C1 segment of cervical spinal cord (tissue), 14 donors: ENCODE measurements at regions not wholly inside any gene's neighbourhood (a gene's known extent, or its start where the extent isn't known, plus 50 kb on each side); places are given as distances from the start of the nearest gene placed in this dataset.
"Not testable (repeated sequence)": the region's sequence is repeated elsewhere in the genome, so short reads cannot be mapped to it uniquely, and the experiment has no call there.

Source experiments
- DNase-seq, 14 donors: peaks; one replicate each; lab custom pipeline; 2025; lab: John Stamatoyannopoulos, UW

- DNase-seq: no peak
Observed at GRCh38 chr6:2378046-2378657, 132.7 kb upstream of the GMDS start.

DNA sequence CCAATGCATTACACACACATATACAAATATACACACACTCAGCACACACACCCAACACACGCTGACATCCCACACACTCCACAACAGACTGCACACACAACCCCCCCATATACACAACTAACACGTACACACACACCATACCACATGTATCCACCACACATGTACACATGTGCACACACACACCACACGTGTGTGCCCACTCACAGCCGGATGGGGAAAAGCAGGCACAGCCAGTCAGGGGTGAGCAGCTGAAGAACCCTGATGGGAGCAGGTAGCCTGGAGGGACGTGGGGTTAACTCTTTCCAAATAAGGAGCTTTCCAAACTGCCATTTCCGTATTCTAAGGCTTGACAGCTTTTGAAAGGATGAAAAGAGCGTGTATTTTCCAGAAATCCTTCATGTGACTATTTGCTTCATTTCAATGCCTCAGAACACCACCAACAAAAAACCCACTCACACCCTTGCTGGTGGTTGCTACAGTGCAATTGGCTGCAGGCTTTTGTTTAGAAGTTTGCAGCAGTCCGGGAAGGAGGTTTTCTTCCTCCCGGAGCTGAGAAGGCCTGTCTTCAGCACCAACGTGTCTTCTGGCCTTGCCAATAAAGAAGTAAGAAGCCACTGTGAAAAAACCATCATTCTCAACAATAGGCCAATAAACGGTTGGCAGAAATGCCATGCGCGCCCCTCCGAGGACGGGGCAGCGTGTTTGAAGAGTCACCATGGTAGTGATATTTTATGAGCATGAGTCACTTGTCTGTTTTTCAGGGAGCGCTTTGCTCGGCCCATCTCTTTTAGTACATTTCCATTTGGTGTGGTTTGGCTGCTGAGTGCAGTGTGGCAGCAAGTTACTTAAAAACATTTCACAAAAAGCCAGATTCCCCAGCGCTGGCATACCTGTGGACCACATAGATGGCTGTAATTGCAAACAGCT, 131.3 kb upstream of the GMDS start:
- DNase-seq: peak in 5 of 14 donors; percentile 4 to 81 (median 22)

GRCh38 chr6:2375443-2375842, 130.0 kb upstream of the GMDS start:
- no peak for DNase-seq

DNA sequence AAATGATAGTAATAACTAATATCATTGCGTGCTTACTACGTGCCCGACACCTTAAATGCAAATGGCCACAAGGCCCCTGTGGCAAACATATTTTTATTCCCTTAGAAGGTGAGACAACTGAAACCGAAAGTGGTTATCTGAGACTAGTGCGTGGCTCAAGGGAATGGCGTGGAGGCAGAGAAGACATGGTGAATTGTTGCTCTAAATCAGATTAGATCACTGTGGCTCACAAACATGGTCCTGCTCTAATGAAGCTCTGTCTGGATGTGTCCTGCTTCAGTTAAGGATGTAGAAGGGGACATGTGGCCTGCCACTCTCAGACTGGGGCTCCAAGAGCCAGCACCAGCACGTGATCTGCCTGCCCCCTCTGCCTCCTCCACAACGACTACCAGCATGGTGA, 124.2 kb upstream of the GMDS start:
- DNase-seq: no peak

- no peak for DNase-seq
Observed at GRCh38 chr6:2363211-2363610, 117.8 kb upstream of the GMDS start.

DNA sequence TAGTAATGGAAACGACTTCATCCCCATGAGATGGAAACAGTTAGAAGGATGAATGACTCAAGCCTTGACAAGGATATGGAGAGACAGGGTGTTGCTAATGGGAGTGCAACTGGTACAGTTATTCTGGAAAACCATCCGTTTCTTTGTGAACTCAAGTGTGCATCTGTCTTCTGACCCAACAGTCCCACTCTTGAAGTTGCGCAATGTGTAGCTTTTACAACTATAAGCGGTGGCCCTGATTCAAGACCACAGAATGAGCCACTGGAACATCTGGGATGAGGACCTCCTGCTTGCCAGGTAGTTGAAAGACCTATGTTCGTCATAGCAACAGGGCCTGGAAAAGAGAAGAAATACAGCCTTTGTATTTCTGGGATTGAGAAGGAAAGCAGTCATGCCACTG, 115.8 kb upstream of the GMDS start:
- DNase-seq: no peak

DNA sequence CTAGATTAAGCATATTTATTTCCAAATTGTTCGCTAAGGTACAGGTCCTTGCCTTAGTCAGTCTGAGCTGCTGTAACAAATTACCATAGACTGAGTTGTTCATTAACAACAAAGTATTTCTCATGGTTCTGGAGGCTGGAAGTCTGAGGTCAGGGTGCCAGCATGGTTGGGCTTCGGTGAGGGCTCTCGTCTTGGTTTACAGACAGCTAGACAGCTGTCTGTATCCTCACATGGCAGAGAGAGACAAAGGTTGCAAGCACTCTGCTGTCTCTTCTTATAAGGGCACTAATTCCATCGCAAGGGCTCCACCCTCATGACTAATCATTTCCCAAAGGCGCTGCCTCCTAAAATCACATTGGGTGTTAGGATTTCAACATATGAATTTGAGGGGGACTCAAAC, 115.3 kb upstream of the GMDS start:
- DNase-seq: no peak

GRCh38 chr6:2360126-2360525, 114.7 kb upstream of the GMDS start:
- DNase-seq: no peak

DNA sequence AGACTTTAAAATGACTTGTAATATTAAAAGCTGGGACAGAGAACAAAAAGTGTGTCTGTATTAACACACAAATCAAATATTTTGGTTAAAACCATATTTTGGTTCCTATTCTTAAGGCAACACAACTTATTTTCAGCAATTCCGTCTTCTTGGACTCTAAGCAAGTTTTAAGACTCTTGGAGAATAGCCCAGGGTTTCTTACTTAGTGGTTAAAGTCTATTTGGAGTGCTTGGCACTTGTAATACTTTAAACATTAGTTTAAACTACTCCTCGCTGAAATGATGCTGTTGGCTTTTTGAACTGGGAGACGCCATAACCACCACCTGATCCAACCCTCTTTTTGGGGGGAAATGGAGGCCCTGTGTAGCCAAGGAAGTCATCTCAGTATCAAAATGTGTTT, 109.7 kb upstream of the GMDS start:
- no peak for DNase-seq

DNA sequence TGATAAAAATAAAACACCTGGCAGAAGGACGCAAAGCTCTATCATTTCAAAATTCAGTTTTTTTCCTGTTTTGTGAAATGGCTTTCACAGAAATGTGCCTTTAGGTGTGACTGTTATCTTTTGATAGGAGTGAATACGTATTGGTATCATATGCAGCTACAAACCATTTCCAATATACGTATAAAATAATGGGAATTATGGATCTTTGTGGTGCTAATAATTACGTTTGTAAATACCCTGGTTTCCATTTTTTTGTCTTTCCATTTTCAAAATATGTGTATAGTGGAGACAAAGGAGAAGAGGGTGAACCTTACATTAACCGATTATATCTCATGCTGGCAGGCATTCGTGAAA, 108.7 kb upstream of the GMDS start:
- DNase-seq: no peak

DNA sequence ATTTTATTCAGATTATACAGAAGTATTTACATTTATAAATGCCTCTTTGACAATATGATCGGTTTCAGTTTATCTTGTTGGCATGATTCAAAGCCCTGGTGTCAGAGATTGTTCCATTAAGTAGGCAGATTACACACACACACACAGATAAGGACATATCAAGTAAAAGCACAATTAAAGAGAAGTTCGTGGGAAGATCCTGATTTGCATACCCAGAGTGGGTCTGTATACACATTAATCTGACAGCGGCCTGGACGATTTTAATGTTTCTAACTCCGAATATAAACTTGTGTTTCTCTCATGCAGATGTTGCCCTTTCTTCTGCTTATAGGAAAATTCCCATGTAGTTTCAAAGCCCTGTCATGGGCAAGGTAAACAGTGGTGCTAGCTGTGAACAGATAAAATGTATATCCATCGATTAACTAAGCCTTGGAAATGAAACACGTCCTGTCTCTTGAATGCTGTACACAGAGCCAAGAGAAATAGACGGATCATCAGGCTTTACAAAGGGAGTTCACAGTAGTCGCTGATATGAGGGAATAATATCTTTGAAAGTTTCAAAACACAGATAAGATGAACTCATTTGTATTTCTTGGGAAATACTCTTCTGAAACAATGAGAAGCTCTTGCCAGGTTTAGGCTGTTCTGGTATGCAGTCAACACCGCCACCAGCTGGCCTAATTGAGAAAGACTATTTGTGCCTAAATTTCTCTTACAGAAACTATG, 108.2 kb upstream of the GMDS start:
- peak in 6 of 14 donors; percentile 3 to 32 (median 6) for DNase-seq

DNA sequence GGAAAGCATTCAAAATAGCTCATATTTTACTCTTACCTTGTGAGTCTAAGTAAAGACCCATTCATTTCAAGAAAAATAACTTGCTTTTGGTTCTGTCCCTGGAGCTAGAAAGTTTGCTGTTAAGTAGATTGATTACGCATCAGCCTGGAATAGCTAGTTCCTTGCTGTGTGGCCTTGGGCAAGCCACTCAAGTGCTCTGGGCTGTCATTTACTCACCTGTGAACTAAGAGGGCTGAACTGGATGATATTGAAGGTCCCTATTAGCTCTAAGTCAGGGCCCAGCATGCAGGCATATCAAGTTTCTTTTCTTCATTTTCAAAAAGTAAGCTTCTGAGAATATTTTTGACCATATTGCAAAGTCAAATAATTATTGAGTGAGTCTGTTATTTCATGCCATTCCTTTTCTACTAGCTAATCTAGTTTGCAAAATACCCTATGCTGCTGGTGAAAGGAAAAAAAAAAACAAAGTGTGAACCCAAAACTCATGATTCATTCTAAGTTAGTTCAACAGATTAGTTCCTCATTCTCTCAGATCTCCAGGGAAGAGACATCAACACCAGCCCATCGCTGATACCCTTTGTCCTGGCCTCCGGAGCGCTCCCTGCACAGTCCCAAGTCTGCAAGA, 106.5 kb upstream of the GMDS start:
- no peak for DNase-seq

- no peak for DNase-seq
Observed at GRCh38 chr6:2351090-2351489, 105.7 kb upstream of the GMDS start.

GRCh38 chr6:2346078-2346477, 100.7 kb upstream of the GMDS start:
- no peak for DNase-seq

- no peak for DNase-seq
Observed at GRCh38 chr6:2344319-2344905, 99.0 kb upstream of the GMDS start.

GRCh38 chr6:2327591-2327990, 82.2 kb upstream of the GMDS start:
- no peak for DNase-seq

GRCh38 chr6:2324166-2324953, 79.0 kb upstream of the GMDS start:
- DNase-seq: no peak

DNA sequence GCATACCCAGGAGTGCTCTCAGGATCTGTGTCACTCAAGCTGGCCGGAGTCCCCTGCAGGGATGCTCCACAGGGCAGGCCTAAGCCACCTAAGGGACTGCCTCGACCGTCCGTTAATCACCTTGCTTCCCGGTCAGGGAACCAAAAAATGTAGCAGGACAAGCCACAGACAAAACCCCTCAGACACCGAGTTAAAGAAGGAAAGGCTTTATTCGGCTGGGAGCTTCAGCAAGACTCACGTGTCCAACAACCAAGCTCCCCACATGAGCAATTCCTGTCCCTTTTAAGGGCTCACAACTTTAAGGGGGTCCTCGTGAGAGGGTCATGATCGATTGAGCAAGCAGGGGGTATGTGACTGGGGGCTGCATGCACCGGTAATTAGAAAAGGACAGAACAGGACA, 72.1 kb upstream of the GMDS start:
- not testable (repeated sequence) for DNase-seq

- peak in 1 of 14 donors; percentile 4 for DNase-seq
Observed at GRCh38 chr6:2314641-2315040, 69.2 kb upstream of the GMDS start.

DNA sequence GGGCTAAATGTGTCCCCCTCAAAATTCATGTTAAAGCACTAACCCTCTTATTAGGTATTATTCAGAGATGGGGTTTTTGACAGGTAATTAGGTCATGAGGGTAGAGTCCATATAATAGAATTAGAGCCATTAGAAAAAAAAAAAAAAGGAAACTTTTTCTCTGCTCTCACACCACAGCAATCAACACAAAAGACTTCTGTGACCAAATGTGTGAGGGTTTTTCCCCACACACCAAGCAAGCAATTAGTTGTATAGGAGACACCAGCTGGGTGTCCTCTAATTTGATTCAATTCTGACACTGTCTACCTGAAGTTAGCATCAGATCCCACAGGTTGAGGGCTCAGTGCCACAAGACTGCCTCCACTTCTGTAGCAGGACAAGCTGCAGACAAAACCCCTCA, 64.6 kb upstream of the GMDS start:
- no peak for DNase-seq

DNA sequence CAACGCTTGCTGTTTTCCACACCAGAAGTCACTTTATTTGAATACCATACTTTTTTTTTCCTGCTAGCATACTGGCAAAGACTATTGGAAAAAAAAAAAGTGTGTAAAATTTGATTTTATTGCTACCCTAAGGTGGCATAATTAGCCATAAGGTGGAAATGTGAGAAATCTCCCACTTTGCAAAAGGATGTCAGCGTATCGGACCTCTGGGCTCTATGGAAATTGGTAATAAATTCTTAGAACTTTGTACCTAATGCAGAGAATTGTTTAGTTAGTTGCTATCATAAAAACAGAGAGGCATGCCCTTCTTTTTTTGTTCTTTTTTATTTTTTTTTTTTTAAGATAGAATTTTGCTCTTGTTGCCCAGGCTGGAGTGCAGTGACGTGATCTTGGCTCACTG, 63.7 kb upstream of the GMDS start:
- no peak for DNase-seq
